PFSK-1 (cell line): ENCODE measurements at regions not wholly inside any gene's neighbourhood (a gene's known extent, or its start where the extent isn't known, plus 50 kb on each side); places are given as distances from the start of the nearest gene placed in this dataset.

ENCODE experiments used
- FOXP2 ChIP-seq: optimal IDR thresholded peaks from 2 replicates; pipeline ENCODE3; 2011; ENCODE audit warnings: borderline replicate concordance, control low read depth, inconsistent platforms; ENCODE audit not compliant: insufficient read depth; ENCODE audit errors: extremely low read length, extremely low read depth
- POLR2AphosphoS5 ChIP-seq: IDR thresholded peaks from 2 replicates; pipeline ENCODE4 v1.6.1; 2012; ENCODE audit warnings: low read depth, mild to moderate bottlenecking, control low read depth, low read length, moderate library complexity
- SIN3A ChIP-seq: IDR thresholded peaks from 2 replicates; pipeline ENCODE4 v1.6.1; 2012; ENCODE audit warnings: mild to moderate bottlenecking, low read length, moderate library complexity, borderline replicate concordance; ENCODE audit not compliant: insufficient read depth
- TAF1 ChIP-seq: IDR thresholded peaks from 2 replicates; pipeline ENCODE4 v1.6.1; 2012; ENCODE audit warnings: low read length, control low read depth, borderline replicate concordance; ENCODE audit not compliant: insufficient read depth
- TF ChIP-seq, protein P1 (sequence below), 2 experiments: IDR thresholded peaks; 2 replicates each; pipeline versions ENCODE4 v1.6.1 to v1.8.0; 2011 to 2012; ENCODE audit warnings: low read depth in 2 of 2, low read length in 2 of 2, control low read depth in 1 of 2, inconsistent platforms in 1 of 2, mild to moderate bottlenecking in 1 of 2, moderate library complexity in 1 of 2; ENCODE audit not compliant: insufficient read depth in 1 of 2

DNA sequence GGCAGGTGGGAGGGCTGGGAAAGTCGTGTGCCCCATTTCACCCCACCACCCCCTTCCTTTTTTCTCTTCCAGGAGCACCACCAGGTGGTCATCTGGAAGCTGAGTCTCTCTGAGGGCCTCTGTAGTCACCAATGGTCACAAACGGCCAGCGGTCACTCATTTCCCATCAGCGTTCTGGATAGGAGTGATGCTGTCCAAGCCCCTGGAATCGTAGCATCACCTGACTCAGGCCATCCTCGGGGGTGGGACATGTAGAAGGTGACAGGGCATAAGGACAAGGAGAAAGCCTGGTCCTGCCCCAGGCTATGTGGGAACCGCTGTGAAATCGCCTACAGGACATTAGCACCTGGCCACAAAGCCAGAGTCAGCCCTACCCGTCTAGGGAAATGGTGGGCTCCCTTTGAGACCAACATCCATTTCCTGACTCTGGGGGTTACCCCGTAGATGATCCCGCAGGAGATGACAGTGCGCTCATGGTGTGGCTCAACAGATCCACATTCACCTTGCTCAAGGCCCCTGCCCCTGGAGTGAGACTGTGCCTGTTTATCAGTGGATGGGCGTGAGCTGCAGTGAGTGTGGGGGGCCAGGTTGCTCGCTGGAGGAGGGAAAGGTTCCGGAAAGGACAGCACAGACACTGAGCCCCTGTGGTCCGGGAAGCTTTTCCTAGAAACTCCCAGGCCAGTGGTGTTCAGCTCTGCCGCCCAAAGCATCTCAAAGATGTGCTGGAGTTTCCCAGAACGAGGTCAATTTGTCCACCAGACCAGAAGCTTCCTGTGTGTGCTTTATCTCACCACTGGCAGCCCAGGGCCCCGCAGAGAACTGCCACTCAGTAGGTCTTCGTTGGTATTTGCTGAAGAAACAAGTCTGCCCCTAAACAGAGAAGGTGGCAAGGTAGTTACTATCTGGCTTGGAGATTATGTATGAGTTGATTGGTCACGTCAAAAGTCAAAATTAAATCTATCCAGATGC is 61.1 kb upstream of the UNC5A start:
- TF ChIP-seq, protein P1, sequence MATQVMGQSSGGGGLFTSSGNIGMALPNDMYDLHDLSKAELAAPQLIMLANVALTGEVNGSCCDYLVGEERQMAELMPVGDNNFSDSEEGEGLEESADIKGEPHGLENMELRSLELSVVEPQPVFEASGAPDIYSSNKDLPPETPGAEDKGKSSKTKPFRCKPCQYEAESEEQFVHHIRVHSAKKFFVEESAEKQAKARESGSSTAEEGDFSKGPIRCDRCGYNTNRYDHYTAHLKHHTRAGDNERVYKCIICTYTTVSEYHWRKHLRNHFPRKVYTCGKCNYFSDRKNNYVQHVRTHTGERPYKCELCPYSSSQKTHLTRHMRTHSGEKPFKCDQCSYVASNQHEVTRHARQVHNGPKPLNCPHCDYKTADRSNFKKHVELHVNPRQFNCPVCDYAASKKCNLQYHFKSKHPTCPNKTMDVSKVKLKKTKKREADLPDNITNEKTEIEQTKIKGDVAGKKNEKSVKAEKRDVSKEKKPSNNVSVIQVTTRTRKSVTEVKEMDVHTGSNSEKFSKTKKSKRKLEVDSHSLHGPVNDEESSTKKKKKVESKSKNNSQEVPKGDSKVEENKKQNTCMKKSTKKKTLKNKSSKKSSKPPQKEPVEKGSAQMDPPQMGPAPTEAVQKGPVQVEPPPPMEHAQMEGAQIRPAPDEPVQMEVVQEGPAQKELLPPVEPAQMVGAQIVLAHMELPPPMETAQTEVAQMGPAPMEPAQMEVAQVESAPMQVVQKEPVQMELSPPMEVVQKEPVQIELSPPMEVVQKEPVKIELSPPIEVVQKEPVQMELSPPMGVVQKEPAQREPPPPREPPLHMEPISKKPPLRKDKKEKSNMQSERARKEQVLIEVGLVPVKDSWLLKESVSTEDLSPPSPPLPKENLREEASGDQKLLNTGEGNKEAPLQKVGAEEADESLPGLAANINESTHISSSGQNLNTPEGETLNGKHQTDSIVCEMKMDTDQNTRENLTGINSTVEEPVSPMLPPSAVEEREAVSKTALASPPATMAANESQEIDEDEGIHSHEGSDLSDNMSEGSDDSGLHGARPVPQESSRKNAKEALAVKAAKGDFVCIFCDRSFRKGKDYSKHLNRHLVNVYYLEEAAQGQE (IDR thresholded peaks at IDR 0.05; ENCODE audit: insufficient read depth in 1 of 2, low read depth in 2 of 2, low read length in 2 of 2), result no peak
- TF ChIP-seq SIN3A (no peak), POLR2AphosphoS5 (no peak), TAF1 (no peak), FOXP2 (no peak)

GRCh38 chr5:176750144-176750543 is 60.2 kb upstream of the UNC5A start:
- TF ChIP-seq, protein P1 (IDR thresholded peaks at IDR 0.05; ENCODE audit: insufficient read depth in 1 of 2, low read depth in 2 of 2, low read length in 2 of 2), result no peak
- no peak for TF ChIP-seq SIN3A
- TF ChIP-seq TAF1, result no peak
- TF ChIP-seq FOXP2, result no peak
- TF ChIP-seq POLR2AphosphoS5, result no peak

GRCh38 chr5:176754376-176754973 is 55.9 kb upstream of the UNC5A start:
- TF ChIP-seq, protein P1 (IDR thresholded peaks at IDR 0.05; ENCODE audit: insufficient read depth in 1 of 2, low read depth in 2 of 2, low read length in 2 of 2), result no peak
- TF ChIP-seq POLR2AphosphoS5, result no peak
- TF ChIP-seq FOXP2, result no peak
- TF ChIP-seq SIN3A, result no peak
- TF ChIP-seq TAF1, result no peak
